Myocyte (in vitro differentiated cells): ENCODE measurements at regions not wholly inside any gene's neighbourhood (a gene's known extent, or its start where the extent isn't known, plus 50 kb on each side); places are given as distances from the start of the nearest gene placed in this dataset.
A peak's percentile ranks its signal among the peaks of the same experiment; 100 is the strongest.

Experiments used
- DNase-seq: peaks from one replicate; pipeline ENCODE4 v3.0.0-alpha.2; 2012; ENCODE audit warnings: low read depth

GRCh38 chr15:70334286-70334685, 236.6 kb upstream of the TLE3 start:
- DNase-seq, result no peak

- DNase-seq, result no peak
Measured at GRCh38 chr15:70329179-70329578, 231.5 kb upstream of the TLE3 start.

GRCh38 chr15:70328679-70329115, 231.0 kb upstream of the TLE3 start:
- no peak for DNase-seq

GRCh38 chr15:70327856-70328678, 230.3 kb upstream of the TLE3 start:
- peak; percentile 90 for DNase-seq

- no peak for DNase-seq
Measured at GRCh38 chr15:70327328-70327855, 229.7 kb upstream of the TLE3 start.

GRCh38 chr15:70324001-70324974, 226.6 kb upstream of the TLE3 start:
- no peak for DNase-seq

- DNase-seq, result no peak
Measured at GRCh38 chr15:70323111-70323851, 225.6 kb upstream of the TLE3 start.

- DNase-seq, result no peak
Measured at GRCh38 chr15:70322051-70322668, 224.4 kb upstream of the TLE3 start.

- no peak for DNase-seq
Measured at GRCh38 chr15:70321172-70321819, 223.6 kb upstream of the TLE3 start.

- DNase-seq, result no peak
Measured at GRCh38 chr15:70320482-70320881, 222.8 kb upstream of the TLE3 start.

GRCh38 chr15:70320077-70320476, 222.4 kb upstream of the TLE3 start:
- DNase-seq, result no peak

- no peak for DNase-seq
Measured at GRCh38 chr15:70319466-70319865, 221.7 kb upstream of the TLE3 start.

GRCh38 chr15:70318594-70319465, 221.1 kb upstream of the TLE3 start:
- no peak for DNase-seq

- no peak for DNase-seq
Measured at GRCh38 chr15:70316059-70316600, 218.4 kb upstream of the TLE3 start.

- no peak for DNase-seq
Measured at GRCh38 chr15:70315431-70315830, 217.7 kb upstream of the TLE3 start.

- DNase-seq, result no peak
Measured at GRCh38 chr15:70314688-70315087, 217.0 kb upstream of the TLE3 start.

- no peak for DNase-seq
Measured at GRCh38 chr15:70314018-70314354, 216.3 kb upstream of the TLE3 start.

- no peak for DNase-seq
Measured at GRCh38 chr15:70313099-70314017, 215.6 kb upstream of the TLE3 start.
